GM18505 (cell line): ENCODE measurements at regions not wholly inside any gene's neighbourhood (a gene's known extent, or its start where the extent isn't known, plus 50 kb on each side); places are given as distances from the start of the nearest gene placed in this dataset.

Source experiments
- ATAC-seq: cut with Tn5 transposase; IDR thresholded peaks from one replicate; pipeline ENCODE4 v1.9.1; 2021; ENCODE audit not compliant: unreplicated experiment
- POLR2A ChIP-seq: IDR thresholded peaks from 4 replicates; pipeline ENCODE4 v1.6.1; 2011; ENCODE audit warnings: borderline replicate concordance; ENCODE audit not compliant: insufficient read depth, insufficient read length; ENCODE audit errors: extremely low read depth

DNA sequence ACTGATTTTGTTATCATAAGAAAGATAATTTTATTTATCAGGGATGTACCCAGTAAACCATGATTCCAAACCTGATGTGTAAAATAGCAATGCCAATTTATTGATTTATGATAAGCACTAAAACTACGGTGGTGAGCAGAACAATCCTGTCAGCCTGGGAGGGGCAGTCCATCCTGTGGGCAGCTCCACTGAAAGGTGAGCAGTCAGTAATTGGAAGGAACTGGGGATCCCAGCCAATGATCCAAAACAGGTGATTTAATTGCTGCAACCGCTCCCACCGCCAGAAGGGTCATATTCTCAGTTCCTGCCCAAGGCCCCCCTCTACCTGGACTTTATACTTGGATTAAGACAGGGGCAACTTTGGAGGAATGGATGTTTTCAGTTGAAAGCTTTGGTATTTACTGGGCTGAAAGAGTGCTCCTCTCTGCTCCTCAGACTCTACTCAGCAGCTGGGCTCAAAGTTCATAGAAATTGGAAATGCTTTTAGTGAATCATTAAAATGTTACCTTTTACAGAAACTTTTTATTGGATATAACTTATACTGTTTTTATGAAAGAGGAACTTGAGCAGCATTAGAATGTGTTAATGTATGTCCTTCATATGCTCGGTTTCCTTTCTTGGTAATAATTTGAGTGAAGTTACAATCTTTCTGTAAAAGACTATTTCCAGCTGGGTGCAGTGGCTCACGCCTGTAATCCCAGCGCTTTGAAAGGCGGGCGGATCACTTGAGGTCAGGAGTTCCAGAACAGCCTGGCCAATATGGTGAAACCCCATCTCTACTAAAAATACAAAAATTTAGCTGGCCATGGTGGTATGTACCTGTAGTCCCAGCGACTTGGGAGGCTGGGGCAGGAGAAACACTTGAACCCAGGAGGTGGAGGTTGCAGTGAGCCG lies 198.6 kb upstream of the IL12A start:
- ATAC-seq: no peak
- TF ChIP-seq POLR2A: no peak

DNA sequence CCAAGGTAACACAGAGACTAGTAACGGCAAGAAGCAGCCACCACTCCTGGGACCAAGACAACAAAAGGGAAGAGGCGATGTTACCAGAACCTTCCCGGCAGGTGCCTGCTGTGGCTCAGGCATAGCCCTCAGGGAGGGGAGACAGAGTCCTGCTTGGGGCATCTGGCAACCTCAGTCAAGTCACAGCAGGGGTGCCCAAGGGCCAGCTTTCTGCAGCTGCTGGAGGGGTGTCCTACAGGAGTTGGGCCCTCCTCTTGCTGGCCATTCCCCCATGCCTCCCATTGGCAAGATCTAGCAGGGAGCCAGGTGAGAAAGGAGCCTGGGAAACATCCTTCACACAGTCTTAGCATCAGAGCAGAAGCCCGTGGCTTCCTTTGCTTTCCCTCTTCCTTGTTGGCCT lies 197.3 kb upstream of the IL12A start:
- no peak for ATAC-seq
- TF ChIP-seq POLR2A: no peak

DNA sequence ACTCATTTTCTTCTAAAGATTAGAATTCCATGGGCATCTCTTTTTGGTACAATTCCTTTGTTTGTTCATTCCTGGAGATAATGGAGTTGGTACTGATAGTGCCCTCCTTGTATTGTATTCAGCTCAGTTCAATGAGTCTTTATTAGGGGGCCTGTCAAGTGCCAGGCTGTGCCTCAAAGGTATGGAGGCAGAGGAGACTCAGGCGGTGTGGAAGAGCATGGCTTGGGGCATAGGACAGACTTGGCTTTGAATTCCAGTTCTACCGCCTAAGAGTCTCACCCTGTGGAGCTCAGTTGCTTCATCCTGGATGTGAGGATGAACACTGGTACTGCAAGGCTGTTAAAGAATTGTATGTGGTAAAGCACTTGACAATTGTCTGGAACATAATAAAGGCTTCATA lies 196.6 kb upstream of the IL12A start:
- ATAC-seq: no peak
- no peak for TF ChIP-seq POLR2A

DNA sequence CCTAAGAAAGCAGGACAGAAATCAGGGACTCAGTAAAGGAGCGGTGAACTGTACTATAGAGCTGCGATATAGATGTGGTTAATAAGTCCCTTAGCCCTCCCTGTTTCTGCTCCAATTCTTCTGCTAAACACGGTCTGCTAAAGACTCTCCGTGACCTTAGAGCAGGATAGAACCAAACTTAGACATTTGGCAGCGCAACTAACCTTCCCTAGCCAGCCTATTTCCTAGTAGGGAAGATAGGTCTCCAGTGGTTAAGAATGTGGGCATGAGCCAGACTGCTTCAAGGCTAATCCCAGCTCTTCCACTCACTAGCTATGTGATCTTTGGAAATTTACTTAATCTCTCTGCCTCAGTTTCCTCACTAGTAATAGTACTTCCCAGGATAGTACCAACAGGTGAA lies 193.6 kb upstream of the IL12A start:
- no peak for ATAC-seq
- TF ChIP-seq POLR2A: no peak

DNA sequence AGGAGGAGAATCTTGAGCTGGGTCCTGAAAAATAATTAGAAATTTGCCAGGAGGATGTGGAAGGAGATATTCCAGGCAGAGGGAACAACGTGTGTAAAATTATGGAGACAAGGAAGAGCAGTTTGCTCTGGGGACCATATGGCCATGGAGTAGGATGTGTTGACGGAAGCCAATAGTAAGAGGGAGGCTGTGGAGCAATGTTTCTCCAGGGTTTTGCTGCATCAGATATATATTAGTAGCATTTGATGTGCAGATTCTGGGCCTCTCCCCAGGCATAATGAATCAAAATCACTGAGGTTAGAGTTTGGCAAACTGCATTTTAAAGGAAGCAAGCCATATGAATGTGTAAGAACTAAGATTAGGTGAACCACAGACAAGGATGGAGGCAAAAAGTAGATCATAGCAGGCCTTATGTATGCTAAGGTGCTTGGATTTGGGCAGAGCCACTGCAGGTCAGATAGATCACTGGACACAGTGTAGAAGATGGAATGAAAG lies 192.9 kb upstream of the IL12A start:
- TF ChIP-seq POLR2A: no peak
- no peak for ATAC-seq

DNA sequence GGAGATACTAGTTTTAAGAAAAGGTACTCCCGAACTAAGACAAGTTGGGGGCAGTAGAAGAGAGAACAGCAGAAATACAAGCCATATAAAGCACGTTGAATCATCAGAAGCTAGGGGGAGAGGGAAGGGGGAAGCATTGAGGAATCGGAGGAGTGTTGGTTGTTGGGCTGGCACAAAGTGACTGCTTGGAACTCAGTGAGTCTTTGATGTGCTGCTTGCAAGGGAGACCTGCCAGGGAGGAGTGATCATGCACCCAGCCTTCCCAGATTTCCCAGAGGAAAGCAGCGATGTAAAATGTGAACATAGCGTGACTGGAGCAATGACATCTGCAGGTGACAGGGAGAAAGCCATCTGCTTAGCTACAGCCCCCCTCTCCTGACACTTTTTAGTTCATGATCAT lies 192.4 kb upstream of the IL12A start:
- no peak for TF ChIP-seq POLR2A
- no peak for ATAC-seq

DNA sequence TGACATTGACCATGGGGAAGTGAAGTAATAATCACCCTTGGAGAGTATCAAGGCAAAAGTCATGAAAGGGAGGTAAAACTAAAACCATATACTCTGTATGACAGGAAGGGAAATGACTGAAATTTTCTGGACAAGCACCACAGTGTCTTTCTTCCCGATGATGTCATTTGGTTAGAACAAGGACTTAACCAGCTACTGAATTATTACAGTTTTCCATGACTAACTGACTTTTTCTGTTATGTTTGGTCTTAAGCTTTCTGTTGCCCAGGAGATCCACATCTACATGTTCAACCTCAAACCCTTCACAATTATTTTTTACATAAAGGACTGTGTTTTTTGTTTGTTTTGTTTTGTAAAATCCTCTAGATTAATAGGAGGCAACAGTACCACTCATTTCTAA lies 191.9 kb upstream of the IL12A start:
- no peak for ATAC-seq
- no peak for TF ChIP-seq POLR2A

DNA sequence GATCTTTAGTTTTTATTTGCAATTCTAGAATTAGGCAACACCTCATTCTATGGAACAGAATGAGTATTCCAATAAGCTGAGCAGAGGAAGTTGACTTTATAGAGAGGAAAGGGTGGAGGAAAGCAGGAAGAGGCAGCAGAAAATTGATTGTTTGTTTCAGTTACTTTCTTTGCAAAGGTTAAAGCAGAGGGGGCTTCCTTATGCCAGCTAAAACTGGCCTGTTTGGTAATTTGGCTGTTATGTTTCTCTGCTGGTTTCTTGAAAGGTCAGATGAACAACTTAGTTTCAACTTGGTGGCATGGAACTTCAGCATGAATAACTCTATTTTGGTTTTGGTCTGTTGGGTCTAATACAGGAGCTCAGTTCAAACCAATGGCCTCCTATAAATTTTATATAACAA lies 190.9 kb upstream of the IL12A start:
- ATAC-seq: no peak
- no peak for TF ChIP-seq POLR2A

DNA sequence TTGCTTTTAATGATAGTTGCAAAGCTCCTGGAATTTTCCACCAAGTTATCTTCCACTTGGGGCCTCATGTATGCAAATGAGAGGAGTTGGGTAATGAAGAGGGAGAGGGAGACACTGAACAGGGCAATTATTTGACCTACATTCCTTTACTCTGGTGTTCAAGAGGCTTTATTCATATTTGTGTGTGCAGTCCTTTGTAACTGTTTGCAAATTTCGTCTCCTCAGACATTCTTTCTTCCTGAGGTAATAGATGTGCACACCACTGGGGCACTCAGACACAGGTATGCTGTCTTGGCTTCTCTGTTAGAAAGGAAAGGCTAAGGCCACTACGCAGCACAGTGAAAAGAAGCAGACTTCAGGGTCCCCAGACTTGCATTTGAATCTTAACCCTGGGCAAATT lies 189.7 kb upstream of the IL12A start:
- TF ChIP-seq POLR2A: no peak
- no peak for ATAC-seq

DNA sequence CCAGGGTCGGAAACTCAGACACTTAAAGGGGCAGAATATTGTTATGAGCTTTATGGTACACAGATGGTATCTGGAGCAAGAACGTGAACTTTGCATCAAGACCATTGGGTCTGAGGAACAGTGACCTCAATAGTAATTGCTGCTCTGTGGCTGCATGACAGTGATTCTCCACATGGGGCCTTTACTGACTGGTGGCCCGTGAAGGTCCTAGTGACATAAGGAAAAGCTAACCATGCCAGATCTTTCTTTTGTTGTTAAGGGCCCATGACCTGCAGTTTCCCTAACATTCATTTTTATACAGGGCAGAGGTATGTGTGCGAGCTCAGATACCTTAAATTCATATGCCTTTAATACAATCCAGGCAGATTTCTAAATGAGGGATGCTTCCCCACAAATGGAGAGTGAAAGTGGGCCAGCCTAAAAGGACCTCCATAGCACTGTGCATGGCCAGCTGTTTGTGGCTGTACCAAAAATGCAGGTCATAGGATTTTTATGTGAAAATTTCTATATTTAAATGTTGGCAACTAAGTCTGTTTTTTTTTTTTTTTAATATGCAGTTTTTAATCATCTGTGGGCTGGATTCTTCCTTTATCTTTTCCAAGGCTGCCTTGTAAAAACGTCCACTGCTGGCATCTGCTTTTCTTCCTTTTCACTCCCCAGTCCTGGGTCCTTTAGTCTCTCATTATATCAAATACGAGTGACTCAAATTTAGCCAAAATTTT lies 188.0 kb upstream of the IL12A start:
- no peak for TF ChIP-seq POLR2A
- no peak for ATAC-seq

DNA sequence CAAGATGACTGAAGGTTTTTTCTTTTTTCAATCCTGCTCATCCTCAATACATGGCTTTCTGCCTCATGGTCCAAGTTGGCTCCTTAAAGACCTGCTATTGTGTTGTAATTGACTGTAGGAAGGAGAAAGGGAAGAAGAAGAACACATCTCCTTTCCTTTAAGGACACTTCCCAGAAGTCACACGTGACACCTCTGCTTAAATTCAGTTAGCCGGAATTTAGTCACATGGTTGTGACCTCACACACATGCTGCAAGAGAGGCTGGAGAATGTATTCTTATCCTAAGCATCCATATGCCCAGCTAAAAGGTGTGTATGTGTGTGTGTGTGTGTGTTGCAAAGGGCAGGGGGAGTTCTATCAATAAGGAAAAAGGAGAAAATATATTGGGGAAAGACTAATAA lies 185.8 kb upstream of the IL12A start:
- no peak for ATAC-seq
- no peak for TF ChIP-seq POLR2A

DNA sequence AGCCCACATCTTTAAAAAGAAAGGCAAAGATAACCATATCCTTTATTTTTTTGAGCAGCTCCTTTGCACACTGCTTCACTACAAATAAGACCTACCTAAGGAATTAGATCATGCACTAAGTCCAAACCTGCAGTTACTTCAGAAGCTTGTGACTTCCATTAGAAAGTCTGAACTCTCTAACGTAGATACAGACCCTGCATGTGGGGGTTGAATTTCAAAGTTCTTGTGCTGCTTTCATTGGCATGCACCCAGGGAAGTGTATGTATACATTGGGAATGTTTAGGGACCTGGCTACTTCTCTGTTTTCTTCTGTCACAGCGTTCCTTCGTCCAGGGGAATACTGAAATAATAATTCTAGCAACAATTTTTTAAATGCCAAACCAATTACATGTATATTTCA lies 185.2 kb upstream of the IL12A start:
- ATAC-seq: no peak
- TF ChIP-seq POLR2A: no peak

DNA sequence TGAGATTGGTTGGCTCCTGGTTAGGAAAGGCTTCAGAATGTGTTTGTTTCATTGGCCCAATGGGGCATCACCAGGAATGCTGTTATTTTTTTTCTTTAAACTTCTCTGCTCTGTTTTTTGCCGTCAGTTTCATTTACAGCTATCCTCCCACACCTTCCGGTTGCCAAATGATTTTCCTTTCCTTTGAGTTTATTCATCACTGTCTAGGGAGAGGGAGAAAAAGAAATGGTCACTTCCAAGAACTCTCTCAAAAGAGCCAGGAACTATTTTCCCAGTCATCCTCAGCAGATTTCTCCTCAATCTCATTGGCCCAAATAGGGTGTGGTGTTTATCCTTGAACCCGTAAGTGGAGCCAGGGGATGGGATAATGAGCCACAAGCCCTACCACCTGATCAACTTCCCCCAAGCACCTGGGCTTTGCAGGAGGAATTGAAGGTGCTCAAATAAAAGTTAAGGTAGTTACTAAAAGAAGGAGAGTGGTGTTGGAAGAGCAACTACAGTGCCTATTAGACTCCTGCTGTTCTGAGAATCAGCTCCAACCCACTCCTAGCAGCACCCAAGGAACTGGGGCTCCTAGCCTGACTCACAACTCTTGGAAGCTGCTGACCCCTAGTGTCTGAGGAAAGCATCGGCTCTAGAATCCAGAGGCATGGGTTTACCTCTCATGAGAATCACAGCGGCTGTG lies 183.8 kb upstream of the IL12A start:
- ATAC-seq: peak; percentile 98
- no peak for TF ChIP-seq POLR2A
